GM18508 (cell line): ENCODE measurements at regions not wholly inside any gene's neighbourhood (a gene's known extent, or its start where the extent isn't known, plus 50 kb on each side); places are given as distances from the start of the nearest gene placed in this dataset.

Experiments
- ATAC-seq: cut with Tn5 transposase; IDR thresholded peaks from one replicate; pipeline ENCODE4 v1.9.1; 2021; ENCODE audit warnings: moderate number of reproducible peaks; ENCODE audit not compliant: insufficient read depth, unreplicated experiment

- no peak for ATAC-seq
Measured at GRCh38 chr21:31395268-31395667, 51.2 kb upstream of the TIAM1 start.

GRCh38 chr21:31394309-31394708, 50.2 kb upstream of the TIAM1 start:
- no peak for ATAC-seq
